Fibroblast of lung (primary cell): ENCODE measurements at regions not wholly inside any gene's neighbourhood (a gene's known extent, or its start where the extent isn't known, plus 50 kb on each side); places are given as distances from the start of the nearest gene placed in this dataset.

Experiments used
- DNase-seq, 2 donors: peaks; one replicate each; pipeline versions ENCODE4 v3.0.0 to v3.0.0-alpha.2; 2010; ENCODE audit warnings: low read depth in 2 of 2
- H2AFZ ChIP-seq: 2 replicates; pipeline ENCODE4 v1.5.1; 2012; ENCODE audit warnings: low read length, control low read depth, inconsistent platforms
- H3K27ac ChIP-seq: 2 replicates; pipeline ENCODE4 v1.5.1; 2011; ENCODE audit warnings: low read length, control low read depth; ENCODE audit not compliant: insufficient read depth
- H3K27me3 ChIP-seq: 2 replicates; pipeline ENCODE4 v1.5.1; 2011; ENCODE audit warnings: mild to moderate bottlenecking, low read length; ENCODE audit not compliant: control insufficient read depth, insufficient read depth
- H3K36me3 ChIP-seq: 2 replicates; pipeline ENCODE4 v1.5.1; 2011; ENCODE audit warnings: low read length; ENCODE audit not compliant: control insufficient read depth, insufficient read depth
- H3K4me1 ChIP-seq: 2 replicates; pipeline ENCODE4 v1.5.1; 2011; ENCODE audit warnings: low read length; ENCODE audit not compliant: control insufficient read depth, insufficient read depth; ENCODE audit errors: extremely low read depth
- H3K4me2 ChIP-seq: 2 replicates; pipeline ENCODE4 v1.5.1; 2011; ENCODE audit warnings: low read length, control low read depth; ENCODE audit not compliant: insufficient read depth; ENCODE audit errors: extremely low read depth
- H3K4me3 ChIP-seq, 4 experiments: fragments of 200-600 bp in 1 of 4; sonication (generic) in 1 of 4; replicated peaks in 1 of 4; 2 replicates each; pipeline ENCODE4 v1.5.1; 2011 to 2016; ENCODE audit warnings: low read length in 4 of 4, low read depth in 3 of 4, mild to moderate bottlenecking in 3 of 4, control low read depth in 2 of 4, inconsistent platforms in 1 of 4, mixed read lengths in 1 of 4; ENCODE audit not compliant: insufficient read depth in 1 of 4; ENCODE audit errors: control extremely low read depth in 1 of 4
- H3K79me2 ChIP-seq: 2 replicates; pipeline ENCODE4 v1.5.1; 2012; ENCODE audit warnings: mild to moderate bottlenecking, low read length, inconsistent platforms; ENCODE audit not compliant: control insufficient read depth, insufficient read depth
- H3K9ac ChIP-seq: 2 replicates; pipeline ENCODE4 v1.5.1; 2011; ENCODE audit warnings: mild to moderate bottlenecking, low read length, control low read depth; ENCODE audit not compliant: insufficient read depth
- H3K9me3 ChIP-seq: 2 replicates; pipeline ENCODE4 v1.5.1; 2012; ENCODE audit warnings: low read depth, low read length; ENCODE audit not compliant: control insufficient read depth, insufficient read depth
- H4K20me1 ChIP-seq: 2 replicates; pipeline ENCODE4 v1.5.1; 2011; ENCODE audit warnings: low read length; ENCODE audit not compliant: control insufficient read depth, insufficient read depth; ENCODE audit errors: extremely low read depth
- CTCF ChIP-seq, 2 donors: IDR thresholded peaks in 1 of 2; conservative IDR thresholded peaks in 1 of 2; 1 replicate in 1 of 2; 2 replicates in 1 of 2; pipeline ENCODE4 v1.5.1; 2011 to 2012; ENCODE audit warnings: low read length in 2 of 2, control low read depth in 1 of 2, inconsistent platforms in 1 of 2, low read depth in 1 of 2, mild to moderate bottlenecking in 1 of 2
- EZH2 ChIP-seq: IDR thresholded peaks from 2 replicates; pipeline ENCODE4 v1.5.1; 2012; ENCODE audit warnings: low read length, control low read depth, mild to moderate bottlenecking; ENCODE audit errors: missing control alignments

- Histone ChIP-seq H3K36me3 (no peaks in the 10 kb centered on the region), H3K27me3 (no peaks in the 10 kb centered on the region), H3K4me2 (no peak overlapping the region), H3K4me1 (no peaks in the 10 kb centered on the region), H3K79me2 (no peaks in the 10 kb centered on the region), H4K20me1 (no peaks in the 10 kb centered on the region), H2AFZ (no peak overlapping the region), H3K4me3 (no peak overlapping the region), H3K9me3 (no peaks in the 10 kb centered on the region), H3K9ac (no peak overlapping the region), H3K27ac (no peak overlapping the region)
- DNase-seq = peak in 1 of 2 donors; percentile 43
- no peak for TF ChIP-seq EZH2
- TF ChIP-seq CTCF (conservative IDR thresholded peaks at IDR 0.05 in 1 of 2, IDR thresholded peaks at IDR 0.05 in 1 of 2; ENCODE audit: low read depth in 1 of 2, low read length in 2 of 2) = no peak
Measured at GRCh38 chr5:2109566-2109965, 226.8 kb upstream of the IRX4 start.

- Histone ChIP-seq H3K4me1 (no peaks in the 10 kb centered on the region), H3K27ac (no peak overlapping the region), H2AFZ (no peak overlapping the region), H3K36me3 (no peaks in the 10 kb centered on the region), H3K4me3 (no peak overlapping the region), H3K27me3 (no peaks in the 10 kb centered on the region), H4K20me1 (no peaks in the 10 kb centered on the region), H3K9ac (no peak overlapping the region), H3K9me3 (no peaks in the 10 kb centered on the region), H3K4me2 (no peak overlapping the region), H3K79me2 (no peaks in the 10 kb centered on the region)
- TF ChIP-seq EZH2 (no peak), CTCF (conservative IDR thresholded peaks at IDR 0.05 in 1 of 2, IDR thresholded peaks at IDR 0.05 in 1 of 2; ENCODE audit: low read depth in 1 of 2, low read length in 2 of 2) (no peak)
- no peak for DNase-seq
Measured at GRCh38 chr5:2106721-2107120, 224.0 kb upstream of the IRX4 start.

- no peaks in the 10 kb centered on the region for H3K27me3 ChIP-seq
- H3K36me3 ChIP-seq = no peaks in the 10 kb centered on the region
- no peaks in the 10 kb centered on the region for H3K79me2 ChIP-seq
- H3K9ac ChIP-seq = no peak overlapping the region
- TF ChIP-seq EZH2 = no peak
- TF ChIP-seq CTCF (conservative IDR thresholded peaks at IDR 0.05 in 1 of 2, IDR thresholded peaks at IDR 0.05 in 1 of 2; ENCODE audit: low read depth in 1 of 2, low read length in 2 of 2) = no peak
- DNase-seq = no peak
- no peaks in the 10 kb centered on the region for H3K4me1 ChIP-seq
- H4K20me1 ChIP-seq = no peaks in the 10 kb centered on the region
- no peak overlapping the region for H2AFZ ChIP-seq
- H3K4me3 ChIP-seq = no peak overlapping the region
- no peak overlapping the region for H3K27ac ChIP-seq
- no peak overlapping the region for H3K4me2 ChIP-seq
- no peaks in the 10 kb centered on the region for H3K9me3 ChIP-seq
Measured at GRCh38 chr5:2105141-2105540, 222.4 kb upstream of the IRX4 start.
